H1 (cell line): ENCODE measurements at regions not wholly inside any gene's neighbourhood (a gene's known extent, or its start where the extent isn't known, plus 50 kb on each side); places are given as distances from the start of the nearest gene placed in this dataset.

ENCODE experiments used
- CTCF ChIA-PET: fragments of 300-600 bp; sonication (Branson Sonifier 250); formaldehyde crosslinking; loops from one replicate; lab custom pipeline; 2021; ENCODE audit not compliant: partially characterized antibody; lab: Charles Lee
- POLR2A ChIA-PET: fragments of 300-600 bp; sonication (Branson Sonifier 250); formaldehyde crosslinking; loops from one replicate; lab custom pipeline; 2021; ENCODE audit warnings: inconsistent platforms; ENCODE audit not compliant: partially characterized antibody; lab: Charles Lee
- DNase-seq, 2 experiments: peaks; one replicate each; pipeline versions ENCODE4 v3.0.0 to v3.0.0-alpha.2; 2010 to 2022; ENCODE audit warnings: low spot score in 2 of 2, low read depth in 1 of 2, mixed read lengths in 1 of 2
- FAIRE-seq: peaks from 2 replicates; lab custom pipeline; 2011; peaks lifted over from hg19 to GRCh38; lab: Jason Lieb, UNC
- H2AFZ ChIP-seq: 2 replicates; pipeline ENCODE4 v1.8.1; 2012; ENCODE audit warnings: low read length, inconsistent platforms
- H2AK5ac ChIP-seq: 2 replicates; pipeline ENCODE4 v1.6.1; 2013; ENCODE audit warnings: low read depth, low read length
- H2BK120ac ChIP-seq: replicated peaks from 2 replicates; pipeline ENCODE3; 2013; ENCODE audit warnings: low read depth, low read length, inconsistent platforms
- H2BK12ac ChIP-seq: 2 replicates; pipeline ENCODE4 v1.6.1; 2013; ENCODE audit warnings: low read depth, low read length
- H2BK15ac ChIP-seq: 2 replicates; pipeline ENCODE4 v1.6.1; 2013; ENCODE audit warnings: low read length
- H2BK20ac ChIP-seq: 2 replicates; pipeline ENCODE4 v1.6.1; 2013; ENCODE audit warnings: low read length
- H2BK5ac ChIP-seq: 2 replicates; pipeline ENCODE4 v1.6.1; 2013; ENCODE audit warnings: low read depth, low read length
- H3K14ac ChIP-seq: 2 replicates; pipeline ENCODE4 v1.6.1; 2013; ENCODE audit warnings: inconsistent platforms; ENCODE audit not compliant: insufficient read length
- H3K18ac ChIP-seq: 2 replicates; pipeline ENCODE4 v1.6.1; 2013; ENCODE audit warnings: low read length; ENCODE audit errors: extremely low read depth
- H3K23ac ChIP-seq: 2 replicates; pipeline ENCODE4 v1.6.1; 2013; ENCODE audit warnings: inconsistent platforms; ENCODE audit not compliant: insufficient read length
- H3K23me2 ChIP-seq: 2 replicates; pipeline ENCODE4 v1.6.1; 2013; ENCODE audit warnings: low read depth, low read length
- H3K27ac ChIP-seq: 2 replicates; pipeline ENCODE4 v1.6.1; 2011; ENCODE audit warnings: low read depth, low read length, inconsistent platforms
- H3K27me3 ChIP-seq, 4 experiments: replicated peaks in 1 of 4; 1 replicate in 1 of 4; 2 replicates in 3 of 4; pipeline versions ENCODE4 v1.6.1 to v1.8.1; 2011 to 2013; ENCODE audit warnings: low read length in 3 of 4, mild to moderate bottlenecking in 3 of 4, inconsistent platforms in 2 of 4, mixed read lengths in 2 of 4, moderate library complexity in 1 of 4; ENCODE audit not compliant: control insufficient read depth in 3 of 4, insufficient read depth in 3 of 4; ENCODE audit errors: extremely low read depth in 1 of 4
- H3K36me3 ChIP-seq, 4 experiments: 2 replicates each; pipeline versions ENCODE4 v1.6.1 to v1.8.1; 2011 to 2013; ENCODE audit warnings: mild to moderate bottlenecking in 4 of 4, low read length in 3 of 4, moderate library complexity in 2 of 4, control low read depth in 1 of 4, inconsistent platforms in 1 of 4; ENCODE audit not compliant: insufficient read depth in 4 of 4, control insufficient read depth in 2 of 4
- H3K4ac ChIP-seq: replicated peaks from 2 replicates; pipeline ENCODE3; 2013; ENCODE audit warnings: low read length, low read depth, mixed read lengths, inconsistent platforms; ENCODE audit not compliant: insufficient read length
- H3K4me1 ChIP-seq, 4 experiments: replicated peaks in 1 of 4; 1 replicate in 1 of 4; 2 replicates in 3 of 4; pipeline versions ENCODE4 v1.6.1 to v1.8.1; 2011 to 2013; ENCODE audit warnings: low read length in 3 of 4, inconsistent platforms in 2 of 4, mixed read lengths in 1 of 4; ENCODE audit not compliant: insufficient read depth in 4 of 4, control insufficient read depth in 3 of 4
- H3K4me2 ChIP-seq, 2 experiments: 2 replicates each; pipeline versions ENCODE4 v1.6.1 to v1.8.1; 2011 to 2013; ENCODE audit warnings: low read depth in 2 of 2, low read length in 2 of 2, control low read depth in 1 of 2, inconsistent platforms in 1 of 2, mild to moderate bottlenecking in 1 of 2; ENCODE audit not compliant: insufficient read depth in 1 of 2
- H3K4me3 ChIP-seq, 4 experiments: fragments of 200-600, 300-600 bp in 1 of 4; sonication (generic), shearing (Covaris generic), sonication (Bioruptor Twin) in 1 of 4; 2 replicates each; pipeline versions ENCODE4 v1.5.1 to v1.8.1; 2011 to 2016; ENCODE audit warnings: low read length in 4 of 4, low read depth in 3 of 4, control low read depth in 2 of 4, inconsistent platforms in 2 of 4, mild to moderate bottlenecking in 2 of 4, mixed read lengths in 1 of 4, moderate library complexity in 1 of 4; ENCODE audit not compliant: insufficient read depth in 2 of 4; ENCODE audit errors: extremely low read depth in 1 of 4
- H3K56ac ChIP-seq: replicated peaks from 2 replicates; pipeline ENCODE3; 2013; ENCODE audit warnings: low read depth, mild to moderate bottlenecking, mixed read lengths, low read length, inconsistent platforms; ENCODE audit not compliant: insufficient read length
- H3K79me1 ChIP-seq: 2 replicates; pipeline ENCODE4 v1.6.1; 2013; ENCODE audit warnings: low read depth, low read length, control low read depth
- H3K79me2 ChIP-seq, 2 experiments: 2 replicates each; pipeline versions ENCODE4 v1.6.1 to v1.8.1; 2012 to 2013; ENCODE audit warnings: low read length in 2 of 2, mild to moderate bottlenecking in 2 of 2, inconsistent platforms in 1 of 2; ENCODE audit not compliant: insufficient read depth in 2 of 2, control insufficient read depth in 1 of 2
- H3K9ac ChIP-seq, 4 experiments: replicated peaks in 1 of 4; 1 replicate in 1 of 4; 2 replicates in 3 of 4; pipeline versions ENCODE4 v1.6.1 to v1.8.1; 2011 to 2013; ENCODE audit warnings: low read depth in 3 of 4, low read length in 3 of 4, control low read depth in 2 of 4, mild to moderate bottlenecking in 2 of 4, moderate library complexity in 2 of 4, inconsistent platforms in 1 of 4; ENCODE audit errors: extremely low read depth in 1 of 4
- H3K9me3 ChIP-seq, 2 experiments: 2 replicates each; pipeline versions ENCODE4 v1.6.1 to v1.8.1; 2012 to 2013; ENCODE audit warnings: mild to moderate bottlenecking in 2 of 2, moderate library complexity in 2 of 2, control low read depth in 1 of 2, inconsistent platforms in 1 of 2, low read depth in 1 of 2, low read length in 1 of 2, mixed read lengths in 1 of 2; ENCODE audit not compliant: insufficient read depth in 2 of 2
- H4K20me1 ChIP-seq, 2 experiments: replicated peaks in 1 of 2; 2 replicates each; pipeline versions ENCODE3 to v1.8.1; 2011 to 2013; ENCODE audit warnings: inconsistent platforms in 2 of 2, low read length in 2 of 2, mild to moderate bottlenecking in 1 of 2; ENCODE audit not compliant: insufficient read depth in 2 of 2, control insufficient read depth in 1 of 2
- H4K5ac ChIP-seq: 2 replicates; pipeline ENCODE4 v1.6.1; 2013; ENCODE audit warnings: low read length, low read depth, mixed read lengths, inconsistent platforms; ENCODE audit not compliant: insufficient read length
- H4K8ac ChIP-seq: 2 replicates; pipeline ENCODE4 v1.8.0; 2013; ENCODE audit warnings: mild to moderate bottlenecking, moderate library complexity, low read length, inconsistent platforms; ENCODE audit not compliant: insufficient read depth; ENCODE audit errors: extremely low read depth
- H4K91ac ChIP-seq: replicated peaks from 2 replicates; pipeline ENCODE3; 2013; ENCODE audit warnings: low read length, mixed read lengths, inconsistent platforms; ENCODE audit not compliant: insufficient read length
- CEBPB ChIP-seq: IDR thresholded peaks from 2 replicates; pipeline ENCODE4 v1.6.1; 2012; ENCODE audit warnings: low read depth, low read length
- CHD2 ChIP-seq: IDR thresholded peaks from 2 replicates; pipeline ENCODE4 v1.6.1; 2012; ENCODE audit warnings: low read length, improper control_type of control experiment
- CTCF ChIP-seq, 3 experiments: IDR thresholded peaks; 1 replicate in 2 of 3; 2 replicates in 1 of 3; pipeline versions ENCODE4 v1.5.1 to v1.6.1; 2011; ENCODE audit warnings: low read length in 3 of 3, mild to moderate bottlenecking in 3 of 3, inconsistent platforms in 2 of 3, low read depth in 1 of 3, moderate library complexity in 1 of 3; ENCODE audit not compliant: insufficient read depth in 1 of 3; ENCODE audit errors: control extremely low read depth in 1 of 3
- EZH2 ChIP-seq: fragments of 200-600 bp; sonication (generic); IDR thresholded peaks from 2 replicates; pipeline ENCODE4 v1.7.1; 2012; ENCODE audit warnings: low read depth, mild to moderate bottlenecking, moderate library complexity, low read length, inconsistent platforms; ENCODE audit not compliant: severe bottlenecking
- HDAC2 ChIP-seq, 2 experiments: fragments of 300-600 bp in 1 of 2; sonication (generic) in 1 of 2; IDR thresholded peaks; 2 replicates each; pipeline ENCODE4 v1.6.1; 2011 to 2012; ENCODE audit warnings: low read depth in 2 of 2, low read length in 2 of 2, mild to moderate bottlenecking in 2 of 2, moderate library complexity in 2 of 2, borderline replicate concordance in 1 of 2, inconsistent platforms in 1 of 2
- JUND ChIP-seq: IDR thresholded peaks from 2 replicates; pipeline ENCODE4 v1.6.1; 2011; ENCODE audit warnings: mild to moderate bottlenecking, improper control_type of control experiment, low read length
- NANOG ChIP-seq: IDR thresholded peaks from 2 replicates; pipeline ENCODE4 v1.6.1; 2011; ENCODE audit warnings: low read length, low read depth, mild to moderate bottlenecking, inconsistent platforms; ENCODE audit not compliant: insufficient read depth, poor library complexity, severe bottlenecking
- POLR2AphosphoS5 ChIP-seq: IDR thresholded peaks from 2 replicates; pipeline ENCODE4 v1.6.1; 2011; ENCODE audit warnings: low read depth, low read length
- RAD21 ChIP-seq, 2 experiments: IDR thresholded peaks in 1 of 2; conservative IDR thresholded peaks in 1 of 2; 2 replicates each; pipeline ENCODE4 v1.6.1; 2011; ENCODE audit warnings: low read depth in 2 of 2, low read length in 2 of 2, improper control_type of control experiment in 1 of 2, inconsistent platforms in 1 of 2, mild to moderate bottlenecking in 1 of 2, moderate library complexity in 1 of 2
- TCF12 ChIP-seq: IDR thresholded peaks from 2 replicates; pipeline ENCODE4 v1.6.1; 2011; ENCODE audit warnings: low read depth, mild to moderate bottlenecking, low read length
- WGBS, 2 experiments: shearing (Covaris generic) in 1 of 2; methylation state at CpG; one replicate each; pipeline versions ENCODE4 v1.1.6 to v1.1.7; 2013 to 2015; ENCODE audit warnings: low lambda C conversion rate in 2 of 2, mixed read lengths in 2 of 2, inconsistent platforms in 1 of 2, low coverage in 1 of 2, missing lambda C conversion rate in 1 of 2; ENCODE audit not compliant: insufficient replicate concordance in 2 of 2, insufficient coverage in 1 of 2, insufficient read length in 1 of 2; ENCODE audit errors: extremely low coverage in 1 of 2, missing lambda C conversion rate in 1 of 2; 5-methylcytosine and 5-hydroxymethylcytosine counted together
- TF ChIP-seq, protein P1 (sequence below): IDR thresholded peaks from 2 replicates; pipeline ENCODE4 v1.6.1; 2012; ENCODE audit warnings: inconsistent platforms

DNA sequence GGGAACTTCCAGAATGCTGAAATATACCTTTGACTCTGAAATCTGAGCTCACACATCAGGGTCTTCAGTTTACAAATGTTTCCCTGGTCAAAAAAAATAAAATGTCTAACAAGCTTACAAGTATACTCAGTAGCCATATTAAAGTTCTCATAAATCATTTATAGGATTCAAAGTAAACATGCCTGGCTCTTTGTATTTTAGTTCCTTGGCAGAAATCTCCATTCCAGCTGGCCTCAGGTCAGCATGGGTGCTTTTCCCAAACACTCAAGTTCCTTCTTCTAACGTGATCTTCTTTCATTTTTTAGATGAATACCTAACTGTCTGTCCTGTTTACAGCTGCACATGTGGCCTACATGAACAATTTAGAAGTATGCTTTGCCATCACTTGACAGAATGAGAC, 263.2 kb downstream of the GAS1 start:
- Histone ChIP-seq H3K4ac (no peak overlapping the region), H4K8ac (no peak overlapping the region), H2BK20ac (no peak overlapping the region), H3K4me3 (no peak overlapping the region), H2AFZ (no peak overlapping the region), H4K5ac (no peak overlapping the region), H3K27ac (no peak overlapping the region), H3K18ac (no peak overlapping the region), H3K23ac (no peak overlapping the region), H3K79me2 (no peaks in the 10 kb centered on the region), H3K36me3 (no peaks in the 10 kb centered on the region), H3K27me3 (no peaks in the 10 kb centered on the region), H3K56ac (no peak overlapping the region), H4K91ac (no peak overlapping the region), H2BK12ac (no peak overlapping the region), H2AK5ac (no peak overlapping the region), H3K79me1 (no peaks in the 10 kb centered on the region), H3K9ac (no peak overlapping the region), H2BK5ac (no peak overlapping the region), H3K14ac (no peak overlapping the region), H2BK120ac (no peak overlapping the region), H3K4me2 (no peak overlapping the region), H3K4me1 (no peaks in the 10 kb centered on the region), H3K9me3 (no peaks in the 10 kb centered on the region), H2BK15ac (no peak overlapping the region), H4K20me1 (no peaks in the 10 kb centered on the region), H3K23me2 (no peaks in the 10 kb centered on the region)
- DNase-seq = no peak
- ChIA-PET POLR2A (no interaction called here), CTCF (interaction anchor here (1.0 kb wide), 1 partner anchor 48 kb away, joined by 3 read pairs; no protein-coding TSS in a partner anchor)
- FAIRE-seq = no peak
- 100% methylated on average over 1 of the region's 1 CpG; no CpG with 5 or more reads in 1 of the 2 experiments for WGBS, 2 experiments
- TF ChIP-seq NANOG (no peak), CTCF (IDR thresholded peaks at IDR 0.05; ENCODE audit: control extremely low read depth in 1 of 3, insufficient read depth in 1 of 3, low read depth in 1 of 3, low read length in 3 of 3) (no peak), EZH2 (no peak), HDAC2 (IDR thresholded peaks at IDR 0.05; ENCODE audit: borderline replicate concordance in 1 of 2, low read depth in 2 of 2, low read length in 2 of 2) (no peak), RAD21 (IDR thresholded peaks at IDR 0.05 in 1 of 2, conservative IDR thresholded peaks at IDR 0.05 in 1 of 2; ENCODE audit: low read depth in 2 of 2, low read length in 2 of 2) (no peak), CHD2 (no peak), TCF12 (no peak), CEBPB (no peak), JUND (no peak), POLR2AphosphoS5 (no peak)
- TF ChIP-seq, protein P1, sequence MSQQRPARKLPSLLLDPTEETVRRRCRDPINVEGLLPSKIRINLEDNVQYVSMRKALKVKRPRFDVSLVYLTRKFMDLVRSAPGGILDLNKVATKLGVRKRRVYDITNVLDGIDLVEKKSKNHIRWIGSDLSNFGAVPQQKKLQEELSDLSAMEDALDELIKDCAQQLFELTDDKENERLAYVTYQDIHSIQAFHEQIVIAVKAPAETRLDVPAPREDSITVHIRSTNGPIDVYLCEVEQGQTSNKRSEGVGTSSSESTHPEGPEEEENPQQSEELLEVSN = no peak
